GM19455 (cell line): ENCODE measurements at regions not wholly inside any gene's neighbourhood (a gene's known extent, or its start where the extent isn't known, plus 50 kb on each side); places are given as distances from the start of the nearest gene placed in this dataset.

Experiments used
- ATAC-seq: cut with Tn5 transposase; IDR thresholded peaks from one replicate; pipeline ENCODE4 v1.9.1; 2021; ENCODE audit not compliant: unreplicated experiment

GRCh38 chr10:118181021-118181420 lies 134.3 kb upstream of the RAB11FIP2 start:
- ATAC-seq = no peak

GRCh38 chr10:118175148-118175547 lies 128.4 kb upstream of the RAB11FIP2 start:
- no peak for ATAC-seq

GRCh38 chr10:118173296-118173695 lies 126.6 kb upstream of the RAB11FIP2 start:
- ATAC-seq = no peak

GRCh38 chr10:118171861-118172260 lies 125.1 kb upstream of the RAB11FIP2 start:
- ATAC-seq = no peak

GRCh38 chr10:118167056-118167700 lies 120.4 kb upstream of the RAB11FIP2 start:
- no peak for ATAC-seq

GRCh38 chr10:118163217-118163616 lies 116.5 kb upstream of the RAB11FIP2 start:
- ATAC-seq = no peak

GRCh38 chr10:118161461-118162246 lies 114.9 kb upstream of the RAB11FIP2 start:
- no peak for ATAC-seq

GRCh38 chr10:118153287-118153686 lies 106.5 kb upstream of the RAB11FIP2 start:
- no peak for ATAC-seq

- ATAC-seq = no peak
These were observed 104.7 kb upstream of the RAB11FIP2 start for GRCh38 chr10:118151461-118151860.

- ATAC-seq = no peak
These were observed 101.5 kb upstream of the RAB11FIP2 start for GRCh38 chr10:118148247-118148646.

- no peak for ATAC-seq
These were observed 98.5 kb upstream of the RAB11FIP2 start for GRCh38 chr10:118145256-118145655.

GRCh38 chr10:118141471-118141870 lies 94.7 kb upstream of the RAB11FIP2 start:
- ATAC-seq = no peak

GRCh38 chr10:118139321-118139720 lies 92.6 kb upstream of the RAB11FIP2 start:
- no peak for ATAC-seq

- no peak for ATAC-seq
These were observed 81.9 kb upstream of the RAB11FIP2 start for GRCh38 chr10:118128675-118129074.

- ATAC-seq = no peak
These were observed 72.0 kb upstream of the RAB11FIP2 start for GRCh38 chr10:118118716-118119115.

- ATAC-seq = no peak
These were observed 70.1 kb upstream of the RAB11FIP2 start for GRCh38 chr10:118116715-118117449.

- ATAC-seq = no peak
These were observed 69.6 kb upstream of the RAB11FIP2 start for GRCh38 chr10:118116362-118116714.

- ATAC-seq = no peak
These were observed 69.0 kb upstream of the RAB11FIP2 start for GRCh38 chr10:118115701-118116100.

GRCh38 chr10:118114992-118115391 lies 68.3 kb upstream of the RAB11FIP2 start:
- no peak for ATAC-seq

GRCh38 chr10:118112543-118113125 lies 65.9 kb upstream of the RAB11FIP2 start:
- no peak for ATAC-seq

- ATAC-seq = no peak
These were observed 64.0 kb upstream of the RAB11FIP2 start for GRCh38 chr10:118110750-118111149.
